WTC11 (cell line): ENCODE measurements at regions not wholly inside any gene's neighbourhood (a gene's known extent, or its start where the extent isn't known, plus 50 kb on each side); places are given as distances from the start of the nearest gene placed in this dataset.

Source experiments
- ATAC-seq: fragments of 200-7000 bp; cut with Tn5 transposase; 2 replicates; pipeline ENCODE4 v1.10.0; 2021; ENCODE audit warnings: mild to moderate bottlenecking, moderate library complexity
- CTCF ChIA-PET: fragments of 300-600 bp; sonication (Branson Sonifier 250); formaldehyde crosslinking; loops from one replicate; lab custom pipeline; 2021; ENCODE audit warnings: antibody characterized with exemption; lab: Charles Lee
- POLR2A ChIA-PET: fragments of 350-600 bp; sonication (Branson Sonifier 250); formaldehyde crosslinking; loops from one replicate; lab custom pipeline; 2021; ENCODE audit warnings: antibody characterized with exemption; lab: Charles Lee
- DNase-seq: peaks from one replicate; pipeline ENCODE4 v3.0.0; 2021; ENCODE audit warnings: low spot score
- H3K27ac Mint-ChIP-seq: 2 replicates; pipeline ENCODE4 v1.8.0; 2021; ENCODE audit warnings: mixed read lengths
- H3K27me3 Mint-ChIP-seq: 2 replicates; pipeline ENCODE4 v1.8.0; 2021; ENCODE audit warnings: low read depth, mild to moderate bottlenecking, moderate library complexity, mixed read lengths
- H3K36me3 Mint-ChIP-seq: 2 replicates; pipeline ENCODE4 v1.8.0; 2021; ENCODE audit warnings: mixed read lengths
- H3K4me1 Mint-ChIP-seq: 2 replicates; pipeline ENCODE4 v1.8.0; 2022; ENCODE audit warnings: mixed read lengths
- H3K4me3 Mint-ChIP-seq: 2 replicates; pipeline ENCODE4 v1.8.0; 2021; ENCODE audit warnings: mild to moderate bottlenecking, moderate library complexity, mixed read lengths
- H3K9me3 Mint-ChIP-seq: 2 replicates; pipeline ENCODE4 v1.8.0; 2021; ENCODE audit warnings: mixed read lengths
- AFF4 ChIP-seq: sonication (generic); formaldehyde crosslinking; IDR thresholded peaks from 2 replicates; pipeline ENCODE4 v1.8.1; 2023; ENCODE audit warnings: mild to moderate bottlenecking, missing genetic modification reagents, borderline replicate concordance
- ARID4B ChIP-seq: sonication (generic); formaldehyde crosslinking; IDR thresholded peaks from 2 replicates; pipeline ENCODE4 v1.8.0; 2023; ENCODE audit warnings: missing genetic modification reagents, mild to moderate bottlenecking, borderline replicate concordance
- FOXK1 ChIP-seq: sonication (generic); formaldehyde crosslinking; IDR thresholded peaks from 2 replicates; pipeline ENCODE4 v1.8.0; 2022; ENCODE audit warnings: mild to moderate bottlenecking, moderate library complexity, missing genetic modification reagents
- GABPB1 ChIP-seq: sonication (generic); formaldehyde crosslinking; IDR thresholded peaks from 2 replicates; pipeline ENCODE4 v1.8.1; 2023; ENCODE audit warnings: mild to moderate bottlenecking, missing genetic modification reagents
- HMGA2 ChIP-seq: fragments of 250-450 bp; sonication (Bioruptor Pico); IDR thresholded peaks from 2 replicates; pipeline ENCODE4 v1.4.0; 2021; ENCODE audit warnings: mild to moderate bottlenecking, moderate library complexity
- JAZF1 ChIP-seq: fragments of 250-450 bp; sonication (Bioruptor Pico); IDR thresholded peaks from 2 replicates; pipeline ENCODE4 v1.9.0; 2021; ENCODE audit warnings: moderate library complexity, mild to moderate bottlenecking, inconsistent platforms
- NFYB ChIP-seq: sonication (generic); formaldehyde crosslinking; conservative IDR thresholded peaks from 2 replicates; pipeline ENCODE4 v1.8.0; 2022; ENCODE audit warnings: low read depth, missing genetic modification reagents
- RORB ChIP-seq: fragments of 250-450 bp; sonication (Bioruptor Pico); IDR thresholded peaks from 2 replicates; pipeline ENCODE4 v1.9.0; 2021; ENCODE audit warnings: mild to moderate bottlenecking
- TCF7 ChIP-seq: sonication (generic); formaldehyde crosslinking; IDR thresholded peaks from 2 replicates; pipeline ENCODE4 v1.8.0; 2022; ENCODE audit warnings: mild to moderate bottlenecking, low read depth, missing genetic modification reagents, moderate library complexity
- USF2 ChIP-seq: sonication (generic); formaldehyde crosslinking; IDR thresholded peaks from 2 replicates; pipeline ENCODE4 v1.8.1; 2023; ENCODE audit warnings: mild to moderate bottlenecking, missing genetic modification reagents, moderate library complexity
- ZNF121 ChIP-seq: sonication (generic); formaldehyde crosslinking; IDR thresholded peaks from 2 replicates; pipeline ENCODE4 v1.8.0; 2023; ENCODE audit warnings: missing genetic modification reagents
- TF ChIP-seq, protein P1 (sequence below): fragments of 250-450 bp; sonication (Bioruptor Pico); IDR thresholded peaks from 2 replicates; pipeline ENCODE4 v1.9.0; 2021; ENCODE audit warnings: moderate library complexity, mild to moderate bottlenecking, inconsistent platforms, borderline replicate concordance
- TF ChIP-seq, protein P2 (sequence below): sonication (generic); formaldehyde crosslinking; IDR thresholded peaks from 2 replicates; pipeline ENCODE4 v1.8.0; 2022; ENCODE audit warnings: mild to moderate bottlenecking, missing genetic modification reagents
- TF ChIP-seq, protein P3 (sequence below): fragments of 250-450 bp; sonication (Bioruptor Pico); IDR thresholded peaks from 2 replicates; pipeline ENCODE4 v1.9.0; 2021; ENCODE audit warnings: mild to moderate bottlenecking, borderline replicate concordance
- TF ChIP-seq, protein P4 (sequence below): fragments of 200-600 bp; IDR thresholded peaks from 2 replicates; pipeline ENCODE4 v1.8.0; 2022; ENCODE audit warnings: antibody characterized with exemption

- no peak for TF ChIP-seq USF2 (CRISPR knock-in tag)
- TF ChIP-seq RORB (CRISPR knock-in tag): no peak
- TF ChIP-seq, protein P1, sequence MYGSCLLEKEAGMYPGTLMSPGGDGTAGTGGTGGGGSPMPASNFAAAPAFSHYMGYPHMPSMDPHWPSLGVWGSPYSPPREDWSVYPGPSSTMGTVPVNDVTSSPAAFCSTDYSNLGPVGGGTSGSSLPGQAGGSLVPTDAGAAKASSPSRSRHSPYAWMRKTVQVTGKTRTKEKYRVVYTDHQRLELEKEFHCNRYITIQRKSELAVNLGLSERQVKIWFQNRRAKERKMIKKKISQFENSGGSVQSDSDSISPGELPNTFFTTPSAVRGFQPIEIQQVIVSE (CRISPR knock-in tag): no peak
- TF ChIP-seq, protein P2, sequence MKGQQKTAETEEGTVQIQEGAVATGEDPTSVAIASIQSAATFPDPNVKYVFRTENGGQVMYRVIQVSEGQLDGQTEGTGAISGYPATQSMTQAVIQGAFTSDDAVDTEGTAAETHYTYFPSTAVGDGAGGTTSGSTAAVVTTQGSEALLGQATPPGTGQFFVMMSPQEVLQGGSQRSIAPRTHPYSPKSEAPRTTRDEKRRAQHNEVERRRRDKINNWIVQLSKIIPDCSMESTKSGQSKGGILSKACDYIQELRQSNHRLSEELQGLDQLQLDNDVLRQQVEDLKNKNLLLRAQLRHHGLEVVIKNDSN: no peak
- TF ChIP-seq, protein P3, sequence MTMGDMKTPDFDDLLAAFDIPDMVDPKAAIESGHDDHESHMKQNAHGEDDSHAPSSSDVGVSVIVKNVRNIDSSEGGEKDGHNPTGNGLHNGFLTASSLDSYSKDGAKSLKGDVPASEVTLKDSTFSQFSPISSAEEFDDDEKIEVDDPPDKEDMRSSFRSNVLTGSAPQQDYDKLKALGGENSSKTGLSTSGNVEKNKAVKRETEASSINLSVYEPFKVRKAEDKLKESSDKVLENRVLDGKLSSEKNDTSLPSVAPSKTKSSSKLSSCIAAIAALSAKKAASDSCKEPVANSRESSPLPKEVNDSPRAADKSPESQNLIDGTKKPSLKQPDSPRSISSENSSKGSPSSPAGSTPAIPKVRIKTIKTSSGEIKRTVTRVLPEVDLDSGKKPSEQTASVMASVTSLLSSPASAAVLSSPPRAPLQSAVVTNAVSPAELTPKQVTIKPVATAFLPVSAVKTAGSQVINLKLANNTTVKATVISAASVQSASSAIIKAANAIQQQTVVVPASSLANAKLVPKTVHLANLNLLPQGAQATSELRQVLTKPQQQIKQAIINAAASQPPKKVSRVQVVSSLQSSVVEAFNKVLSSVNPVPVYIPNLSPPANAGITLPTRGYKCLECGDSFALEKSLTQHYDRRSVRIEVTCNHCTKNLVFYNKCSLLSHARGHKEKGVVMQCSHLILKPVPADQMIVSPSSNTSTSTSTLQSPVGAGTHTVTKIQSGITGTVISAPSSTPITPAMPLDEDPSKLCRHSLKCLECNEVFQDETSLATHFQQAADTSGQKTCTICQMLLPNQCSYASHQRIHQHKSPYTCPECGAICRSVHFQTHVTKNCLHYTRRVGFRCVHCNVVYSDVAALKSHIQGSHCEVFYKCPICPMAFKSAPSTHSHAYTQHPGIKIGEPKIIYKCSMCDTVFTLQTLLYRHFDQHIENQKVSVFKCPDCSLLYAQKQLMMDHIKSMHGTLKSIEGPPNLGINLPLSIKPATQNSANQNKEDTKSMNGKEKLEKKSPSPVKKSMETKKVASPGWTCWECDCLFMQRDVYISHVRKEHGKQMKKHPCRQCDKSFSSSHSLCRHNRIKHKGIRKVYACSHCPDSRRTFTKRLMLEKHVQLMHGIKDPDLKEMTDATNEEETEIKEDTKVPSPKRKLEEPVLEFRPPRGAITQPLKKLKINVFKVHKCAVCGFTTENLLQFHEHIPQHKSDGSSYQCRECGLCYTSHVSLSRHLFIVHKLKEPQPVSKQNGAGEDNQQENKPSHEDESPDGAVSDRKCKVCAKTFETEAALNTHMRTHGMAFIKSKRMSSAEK (CRISPR knock-in tag): no peak
- no peak for TF ChIP-seq NFYB (CRISPR knock-in tag)
- TF ChIP-seq FOXK1: no peak
- no peak for TF ChIP-seq GABPB1 (CRISPR knock-in tag)
- TF ChIP-seq ZNF121: no peak
Observed at GRCh38 chr18:30698571-30698970, 344.0 kb downstream of the DSC3 start (continued).

DNA sequence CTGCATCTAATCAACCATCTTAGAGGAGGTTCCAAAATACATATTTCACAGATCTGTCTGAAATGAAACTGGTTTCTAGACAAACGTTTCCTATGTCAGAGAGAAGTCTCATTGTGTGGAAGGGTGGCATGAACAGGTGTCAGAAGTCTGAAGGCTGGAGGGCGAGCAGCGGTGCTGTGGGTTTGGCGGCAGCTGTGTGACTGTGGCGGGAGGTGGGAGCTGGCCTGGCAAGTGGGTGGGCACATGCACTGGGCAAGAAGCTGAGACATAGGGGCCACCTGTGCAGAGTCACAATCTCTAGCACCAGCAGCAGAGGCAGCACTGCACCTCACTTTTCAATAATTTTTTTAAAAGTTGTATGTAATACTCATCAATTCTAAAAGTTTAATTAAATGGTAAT, 346.3 kb downstream of the DSC3 start:
- H3K27ac Mint-ChIP-seq: no peak overlapping the region
- TF ChIP-seq HMGA2 (CRISPR knock-in tag): no peak
- H3K4me1 Mint-ChIP-seq: no peaks in the 10 kb centered on the region
- H3K9me3 Mint-ChIP-seq: 0 out of 2 replicates have a peak, but pooled peaks cover 4% of the 10 kb centered on the region
- no peaks in the 10 kb centered on the region for H3K36me3 Mint-ChIP-seq
- no peak overlapping the region for H3K4me3 Mint-ChIP-seq
- CTCF ChIA-PET: no interaction called here
- no peak for DNase-seq
- no peaks in the 10 kb centered on the region for H3K27me3 Mint-ChIP-seq
- POLR2A ChIA-PET: no interaction called here
- ATAC-seq: no peak

GRCh38 chr18:30694773-30695172, 347.8 kb downstream of the DSC3 start:
- CTCF ChIA-PET: no interaction called here
- ATAC-seq: no peak
- Mint-ChIP-seq H3K4me1 (no peaks in the 10 kb centered on the region), H3K9me3 (0 out of 2 replicates have a peak, but pooled peaks cover 4% of the 10 kb centered on the region), H3K4me3 (no peak overlapping the region), H3K27me3 (no peaks in the 10 kb centered on the region), H3K36me3 (no peaks in the 10 kb centered on the region), H3K27ac (no peak overlapping the region)
- POLR2A ChIA-PET: no interaction called here
- DNase-seq: no peak
- no peak for TF ChIP-seq TCF7 (CRISPR knock-in tag)
- no peak for TF ChIP-seq ARID4B (CRISPR knock-in tag)
- TF ChIP-seq, protein P4, sequence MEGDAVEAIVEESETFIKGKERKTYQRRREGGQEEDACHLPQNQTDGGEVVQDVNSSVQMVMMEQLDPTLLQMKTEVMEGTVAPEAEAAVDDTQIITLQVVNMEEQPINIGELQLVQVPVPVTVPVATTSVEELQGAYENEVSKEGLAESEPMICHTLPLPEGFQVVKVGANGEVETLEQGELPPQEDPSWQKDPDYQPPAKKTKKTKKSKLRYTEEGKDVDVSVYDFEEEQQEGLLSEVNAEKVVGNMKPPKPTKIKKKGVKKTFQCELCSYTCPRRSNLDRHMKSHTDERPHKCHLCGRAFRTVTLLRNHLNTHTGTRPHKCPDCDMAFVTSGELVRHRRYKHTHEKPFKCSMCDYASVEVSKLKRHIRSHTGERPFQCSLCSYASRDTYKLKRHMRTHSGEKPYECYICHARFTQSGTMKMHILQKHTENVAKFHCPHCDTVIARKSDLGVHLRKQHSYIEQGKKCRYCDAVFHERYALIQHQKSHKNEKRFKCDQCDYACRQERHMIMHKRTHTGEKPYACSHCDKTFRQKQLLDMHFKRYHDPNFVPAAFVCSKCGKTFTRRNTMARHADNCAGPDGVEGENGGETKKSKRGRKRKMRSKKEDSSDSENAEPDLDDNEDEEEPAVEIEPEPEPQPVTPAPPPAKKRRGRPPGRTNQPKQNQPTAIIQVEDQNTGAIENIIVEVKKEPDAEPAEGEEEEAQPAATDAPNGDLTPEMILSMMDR: no peak
- TF ChIP-seq JAZF1 (CRISPR knock-in tag): no peak
- no peak for TF ChIP-seq AFF4 (CRISPR knock-in tag)
